Activated CD8-positive, alpha-beta T cell treated with anti-CD3 and anti-CD28 coated beads, Interleukin-2, amount 10 ng/mL, durations not matched to agents 7 days and 5 days (primary cell): ENCODE measurements at regions not wholly inside any gene's neighbourhood (a gene's known extent, or its start where the extent isn't known, plus 50 kb on each side); places are given as distances from the start of the nearest gene placed in this dataset.
"Not testable (repeated sequence)": the region's sequence is repeated elsewhere in the genome, so short reads cannot be mapped to it uniquely, and the experiment has no call there.

Experiments
- ATAC-seq: fragments of 150-1000 bp; cut with Tn5 transposase; one replicate; pipeline ENCODE4 v1.10.0; 2021; ENCODE audit warnings: moderate library complexity
- CTCF ChIA-PET: fragments of 350-600 bp; sonication (Branson Sonifier 250); formaldehyde crosslinking; loops from one replicate; lab custom pipeline; 2021; ENCODE audit warnings: antibody characterized with exemption; lab: Charles Lee
- POLR2A ChIA-PET: fragments of 350-600 bp; sonication (Branson Sonifier 250); formaldehyde crosslinking; loops from one replicate; lab custom pipeline; 2021; ENCODE audit warnings: antibody characterized with exemption; lab: Charles Lee
- DNase-seq: peaks from one replicate; pipeline ENCODE4 v3.0.0-alpha.2; 2020
- H3K27ac Mint-ChIP-seq: one replicate; pipeline ENCODE4 v1.8.0; 2021; ENCODE audit warnings: mild to moderate bottlenecking, mixed read lengths
- H3K27me3 Mint-ChIP-seq: one replicate; pipeline ENCODE4 v1.8.0; 2021; ENCODE audit warnings: low read depth, mixed read lengths
- H3K36me3 Mint-ChIP-seq: one replicate; pipeline ENCODE4 v1.8.0; 2021; ENCODE audit warnings: low read depth, mixed read lengths
- H3K4me1 Mint-ChIP-seq: one replicate; pipeline ENCODE4 v1.8.0; 2021; ENCODE audit warnings: low read depth, mixed read lengths
- H3K4me3 Mint-ChIP-seq: one replicate; pipeline ENCODE4 v1.8.0; 2021; ENCODE audit warnings: mild to moderate bottlenecking, mixed read lengths
- H3K9me3 Mint-ChIP-seq: one replicate; pipeline ENCODE4 v1.8.0; 2022; ENCODE audit warnings: mixed read lengths; ENCODE audit not compliant: insufficient read depth

DNA sequence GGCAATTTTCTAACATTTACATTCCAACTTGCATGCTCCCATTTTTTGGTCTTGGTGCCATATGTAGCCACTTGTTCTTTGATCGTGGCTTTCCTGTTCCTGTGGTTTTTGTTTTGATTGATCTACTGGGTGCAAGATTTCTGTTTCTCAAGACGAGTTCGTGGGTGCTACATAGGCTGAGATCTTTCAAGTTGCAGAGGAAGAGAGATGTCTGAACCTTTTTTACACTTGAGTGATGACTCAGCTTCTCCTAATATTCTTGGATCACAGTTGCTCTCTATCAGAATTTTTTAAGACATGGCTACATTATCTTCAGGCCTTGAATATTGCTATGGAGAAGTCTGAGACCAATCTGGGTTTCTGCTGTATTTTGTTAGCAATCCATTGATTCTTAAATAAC is 85.1 kb downstream of the SRGAP2 start:
- DNase-seq, H3K36me3 Mint-ChIP-seq, H3K27me3 Mint-ChIP-seq, H3K4me3 Mint-ChIP-seq, H3K9me3 Mint-ChIP-seq, H3K27ac Mint-ChIP-seq, CTCF ChIA-PET, POLR2A ChIA-PET: not testable (repeated sequence)
- ATAC-seq, result peak; percentile 92
- peaks cover 15% of the 10 kb centered on the region for H3K4me1 Mint-ChIP-seq

DNA sequence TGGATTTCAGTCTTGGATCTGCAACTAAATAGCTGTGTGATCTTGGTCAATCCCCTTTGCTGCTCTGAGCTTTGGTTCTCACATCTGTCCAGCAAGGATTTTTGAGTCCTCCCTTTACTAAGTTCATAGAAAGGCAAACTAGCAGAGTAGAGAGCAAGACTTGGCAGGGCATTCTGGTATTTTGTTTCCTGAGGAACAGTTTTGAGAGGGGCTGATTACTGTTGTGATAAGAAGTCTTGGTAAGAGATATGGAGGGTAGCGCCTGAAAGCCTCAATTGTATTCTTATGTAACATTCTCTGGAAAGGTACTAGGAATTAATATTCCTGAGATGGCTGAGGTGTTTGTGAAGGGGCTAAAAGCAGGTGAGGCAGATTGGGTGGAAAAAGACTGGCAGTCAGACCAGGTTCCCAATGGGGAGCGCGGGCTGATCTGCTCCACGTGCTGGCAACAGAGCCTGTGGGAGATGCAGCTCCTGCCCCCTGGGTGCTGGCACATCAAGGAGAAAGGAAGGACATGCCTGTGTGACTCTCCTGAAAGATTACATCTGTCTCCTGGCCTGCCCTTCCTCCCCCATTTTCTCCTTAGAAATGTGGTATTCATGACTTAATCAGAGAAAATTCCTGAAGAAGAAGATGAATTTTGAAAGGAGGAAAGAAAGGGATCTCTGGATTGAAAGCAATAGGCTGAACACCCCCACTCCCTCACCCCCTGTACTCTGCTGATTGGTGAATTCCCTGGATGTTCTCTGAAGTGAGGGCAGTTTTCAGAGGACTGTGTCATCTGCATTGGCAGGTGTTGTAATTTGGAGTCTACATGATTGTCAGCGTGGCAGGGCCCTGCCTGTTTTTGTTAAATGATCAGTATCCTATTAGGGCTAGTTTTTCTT is 94.0 kb downstream of the SRGAP2 start:
- H3K4me1 Mint-ChIP-seq, H3K27me3 Mint-ChIP-seq, H3K36me3 Mint-ChIP-seq, POLR2A ChIA-PET, H3K9me3 Mint-ChIP-seq, H3K27ac Mint-ChIP-seq, CTCF ChIA-PET, H3K4me3 Mint-ChIP-seq, ATAC-seq, DNase-seq: not testable (repeated sequence)

DNA sequence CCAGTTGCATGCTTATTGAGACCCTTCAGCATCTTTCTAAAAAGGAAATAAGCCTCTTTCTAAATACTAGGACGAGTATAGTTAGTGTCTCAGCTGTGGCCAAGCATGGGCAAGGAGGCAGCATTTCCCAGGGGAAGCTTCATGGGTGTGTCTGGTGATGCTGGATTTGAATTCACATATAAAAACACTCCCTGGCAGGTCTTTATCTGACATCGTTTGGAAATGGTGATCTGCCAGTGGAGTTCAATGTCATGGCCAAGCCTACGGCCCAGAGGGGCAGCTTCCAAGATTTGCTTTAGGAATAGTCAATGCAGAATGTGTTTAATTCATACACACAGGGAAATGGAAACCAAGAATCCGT is 94.7 kb downstream of the SRGAP2 start:
- CTCF ChIA-PET, H3K27me3 Mint-ChIP-seq, H3K4me1 Mint-ChIP-seq, H3K27ac Mint-ChIP-seq, H3K36me3 Mint-ChIP-seq, ATAC-seq, H3K9me3 Mint-ChIP-seq, DNase-seq, POLR2A ChIA-PET, H3K4me3 Mint-ChIP-seq: not testable (repeated sequence)

DNA sequence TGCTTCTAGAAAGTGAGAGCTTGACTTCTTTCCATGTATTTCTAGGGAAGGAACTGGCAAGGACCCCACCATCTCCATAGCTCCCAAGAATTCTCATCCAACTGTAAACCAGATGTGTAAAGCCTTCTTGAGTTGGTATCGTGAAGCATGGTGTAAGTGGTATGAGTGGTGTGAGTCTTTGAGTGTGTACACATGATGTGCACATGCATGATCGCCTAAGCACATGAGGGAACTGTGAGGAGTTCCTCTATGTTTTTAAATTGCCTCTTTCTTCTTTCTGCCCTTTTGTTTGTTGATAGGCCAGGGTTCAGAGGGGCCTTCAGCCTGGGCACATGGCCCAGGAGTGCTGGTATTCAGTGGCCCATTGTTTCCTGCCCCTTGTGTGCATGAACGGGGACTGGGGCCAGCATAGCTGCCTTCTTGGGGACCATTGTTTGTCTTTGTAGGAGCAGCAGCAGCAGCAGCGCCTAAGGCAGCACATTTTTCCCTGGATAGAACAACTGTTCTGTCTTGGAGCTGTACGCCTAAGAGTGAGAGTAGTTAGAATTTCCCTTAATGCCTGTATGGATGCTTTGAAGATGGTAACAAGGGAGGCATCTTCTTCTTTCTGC is 95.9 kb downstream of the SRGAP2 start:
- DNase-seq, result not testable (repeated sequence)

DNA sequence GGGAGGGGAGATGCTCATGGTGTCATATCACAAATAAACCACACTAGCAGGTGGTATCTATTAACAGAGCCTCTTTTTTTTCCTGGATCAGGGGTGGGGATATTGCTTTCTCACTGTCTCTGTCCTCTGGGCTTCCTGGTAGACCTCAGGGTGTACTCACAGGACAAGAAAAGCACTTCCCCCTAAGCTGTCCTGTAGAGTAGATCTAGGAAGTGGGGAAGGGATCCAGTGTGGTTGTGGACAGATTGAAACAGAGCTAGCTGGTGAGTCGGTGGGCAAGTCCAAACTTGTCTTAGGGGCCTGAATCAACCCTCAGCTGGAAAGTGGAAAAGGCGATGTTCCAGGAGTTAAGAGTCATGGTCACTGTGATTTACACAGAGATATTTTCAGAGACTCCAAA is 96.6 kb downstream of the SRGAP2 start:
- DNase-seq, H3K9me3 Mint-ChIP-seq, ATAC-seq, H3K36me3 Mint-ChIP-seq, CTCF ChIA-PET, H3K27ac Mint-ChIP-seq, POLR2A ChIA-PET, H3K4me1 Mint-ChIP-seq, H3K27me3 Mint-ChIP-seq, H3K4me3 Mint-ChIP-seq: not testable (repeated sequence)

More for the DNA sequence above, 95.9 kb downstream of the SRGAP2 start:
- H3K4me3 Mint-ChIP-seq, POLR2A ChIA-PET, H3K9me3 Mint-ChIP-seq, CTCF ChIA-PET, H3K36me3 Mint-ChIP-seq, ATAC-seq, H3K4me1 Mint-ChIP-seq, H3K27me3 Mint-ChIP-seq, H3K27ac Mint-ChIP-seq: not testable (repeated sequence)

DNA sequence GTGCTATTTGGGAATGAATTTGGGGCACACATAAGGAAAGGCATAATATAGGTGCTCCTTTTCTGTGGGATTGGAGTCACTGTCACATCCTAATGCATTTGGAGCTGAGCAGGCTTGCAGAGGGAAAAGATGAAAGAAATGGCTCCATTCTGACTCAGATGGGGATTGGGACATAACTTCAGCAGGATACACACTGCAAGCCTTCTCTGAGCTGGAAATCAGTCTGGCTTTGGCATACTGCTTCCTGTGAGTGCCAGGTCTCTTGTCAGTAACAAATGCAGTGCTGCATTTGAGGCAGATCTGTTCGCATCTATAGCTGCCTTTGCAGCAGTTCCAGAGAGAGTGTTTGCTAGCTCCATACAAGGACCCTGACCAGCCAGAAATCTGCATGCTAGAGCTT is 98.7 kb downstream of the SRGAP2 start:
- H3K27ac Mint-ChIP-seq, H3K9me3 Mint-ChIP-seq, ATAC-seq, H3K27me3 Mint-ChIP-seq, POLR2A ChIA-PET, H3K4me3 Mint-ChIP-seq, H3K4me1 Mint-ChIP-seq, CTCF ChIA-PET, DNase-seq: not testable (repeated sequence)
- peaks cover 15% of the 10 kb centered on the region for H3K36me3 Mint-ChIP-seq

DNA sequence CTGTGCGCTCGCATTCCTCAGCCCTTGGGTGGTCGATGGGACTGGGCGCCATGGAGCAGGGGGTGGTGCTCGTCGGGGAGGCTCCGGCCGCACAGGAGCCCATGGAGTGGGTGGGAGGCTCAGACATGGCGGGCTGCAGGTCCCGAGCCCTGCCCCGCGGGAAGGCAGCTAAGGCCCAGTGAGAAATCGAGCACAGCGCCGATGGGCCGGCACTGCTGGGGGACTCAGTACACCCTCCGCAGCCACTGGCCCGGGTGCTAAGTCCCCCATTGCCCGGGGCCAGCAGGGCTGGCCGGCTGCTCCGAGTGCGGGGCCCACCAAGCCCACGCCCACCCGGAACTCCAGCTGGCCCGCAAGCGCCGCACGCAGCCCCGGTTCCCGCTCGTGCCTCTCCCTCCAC is 104.1 kb downstream of the SRGAP2 start:
- CTCF ChIA-PET, POLR2A ChIA-PET: not testable (repeated sequence)

DNA sequence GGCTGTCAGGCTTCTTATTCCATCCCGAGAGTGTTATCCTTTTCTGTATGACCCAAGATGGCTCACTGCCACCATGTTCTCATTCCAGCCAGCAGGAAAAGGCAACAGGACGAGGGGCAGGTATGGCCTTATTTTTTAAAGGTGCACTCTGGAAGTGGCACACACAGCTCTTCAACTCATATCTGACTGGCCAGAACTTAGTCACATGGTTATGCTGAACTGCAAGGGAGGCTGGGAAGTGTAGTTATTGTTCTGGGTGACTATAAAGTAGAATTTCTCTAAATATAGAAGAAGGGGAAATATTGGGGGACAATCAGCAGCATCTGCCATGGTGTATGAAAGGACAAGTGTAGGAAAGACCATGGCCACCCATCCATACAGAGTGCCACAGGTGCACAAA is 107.6 kb downstream of the SRGAP2 start:
- H3K27me3 Mint-ChIP-seq, H3K27ac Mint-ChIP-seq, ATAC-seq, H3K36me3 Mint-ChIP-seq, POLR2A ChIA-PET, H3K4me1 Mint-ChIP-seq, CTCF ChIA-PET, H3K4me3 Mint-ChIP-seq, H3K9me3 Mint-ChIP-seq, DNase-seq: not testable (repeated sequence)

More for the DNA sequence above, 104.1 kb downstream of the SRGAP2 start:
- not testable (repeated sequence) for H3K4me1 Mint-ChIP-seq, H3K9me3 Mint-ChIP-seq, H3K27me3 Mint-ChIP-seq, DNase-seq, H3K27ac Mint-ChIP-seq, ATAC-seq, H3K4me3 Mint-ChIP-seq
- H3K36me3 Mint-ChIP-seq, result peaks cover 15% of the 10 kb centered on the region

DNA sequence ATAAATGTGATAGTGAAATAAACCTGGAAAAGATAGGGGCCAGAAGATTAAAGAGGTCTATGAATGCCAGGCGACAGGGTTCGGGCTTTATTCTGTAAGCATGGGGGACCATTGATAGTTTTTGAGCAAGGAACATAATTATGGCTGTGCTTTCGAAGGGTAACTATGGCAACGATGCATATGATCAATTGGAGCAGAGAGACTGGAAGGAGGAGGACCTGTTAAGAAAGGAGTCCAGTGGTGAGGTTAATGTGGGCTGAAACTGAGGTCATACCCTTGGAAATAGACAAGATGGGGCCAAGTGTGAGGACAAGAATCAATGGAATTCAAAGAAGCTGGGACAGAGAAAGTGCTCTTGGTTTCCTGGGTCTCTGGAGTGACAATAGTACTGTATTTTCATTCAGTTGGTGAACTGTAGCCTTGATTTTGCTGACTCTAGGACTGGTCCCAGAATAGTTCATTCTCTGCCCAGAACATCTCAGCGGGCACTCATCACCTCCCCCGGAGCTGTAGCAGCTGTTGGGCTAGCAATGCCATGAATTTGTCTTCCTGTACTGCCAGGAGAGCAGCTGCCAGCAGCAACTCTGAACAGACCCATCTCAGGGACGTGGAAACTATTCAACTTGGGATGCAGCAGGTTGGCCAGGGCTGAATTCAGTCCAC is 108.4 kb downstream of the SRGAP2 start:
- H3K9me3 Mint-ChIP-seq, H3K27ac Mint-ChIP-seq, H3K4me1 Mint-ChIP-seq, ATAC-seq, H3K36me3 Mint-ChIP-seq, POLR2A ChIA-PET, H3K27me3 Mint-ChIP-seq, DNase-seq, H3K4me3 Mint-ChIP-seq, CTCF ChIA-PET: not testable (repeated sequence)

DNA sequence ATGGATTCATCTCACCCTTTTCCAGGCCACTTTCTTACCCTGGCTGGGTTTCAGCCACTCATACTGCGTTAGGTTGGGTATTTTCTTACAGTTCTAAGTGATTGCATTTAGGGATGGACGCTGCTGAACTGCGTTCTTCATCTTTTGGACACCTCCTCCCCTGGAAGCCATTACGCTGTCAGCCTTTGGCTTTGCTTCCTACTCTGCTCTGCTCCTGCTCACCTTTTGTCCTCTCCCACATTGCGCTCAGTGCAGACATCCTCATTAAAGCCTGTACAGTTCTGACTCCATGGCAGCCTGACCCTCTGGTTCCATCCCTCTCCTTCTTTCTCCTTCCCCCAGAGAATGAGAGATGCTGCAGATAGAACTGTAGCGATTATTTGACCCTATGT is 108.9 kb downstream of the SRGAP2 start:
- ATAC-seq, CTCF ChIA-PET, H3K27ac Mint-ChIP-seq, H3K36me3 Mint-ChIP-seq, H3K9me3 Mint-ChIP-seq, H3K27me3 Mint-ChIP-seq, H3K4me3 Mint-ChIP-seq, H3K4me1 Mint-ChIP-seq, DNase-seq, POLR2A ChIA-PET: not testable (repeated sequence)

DNA sequence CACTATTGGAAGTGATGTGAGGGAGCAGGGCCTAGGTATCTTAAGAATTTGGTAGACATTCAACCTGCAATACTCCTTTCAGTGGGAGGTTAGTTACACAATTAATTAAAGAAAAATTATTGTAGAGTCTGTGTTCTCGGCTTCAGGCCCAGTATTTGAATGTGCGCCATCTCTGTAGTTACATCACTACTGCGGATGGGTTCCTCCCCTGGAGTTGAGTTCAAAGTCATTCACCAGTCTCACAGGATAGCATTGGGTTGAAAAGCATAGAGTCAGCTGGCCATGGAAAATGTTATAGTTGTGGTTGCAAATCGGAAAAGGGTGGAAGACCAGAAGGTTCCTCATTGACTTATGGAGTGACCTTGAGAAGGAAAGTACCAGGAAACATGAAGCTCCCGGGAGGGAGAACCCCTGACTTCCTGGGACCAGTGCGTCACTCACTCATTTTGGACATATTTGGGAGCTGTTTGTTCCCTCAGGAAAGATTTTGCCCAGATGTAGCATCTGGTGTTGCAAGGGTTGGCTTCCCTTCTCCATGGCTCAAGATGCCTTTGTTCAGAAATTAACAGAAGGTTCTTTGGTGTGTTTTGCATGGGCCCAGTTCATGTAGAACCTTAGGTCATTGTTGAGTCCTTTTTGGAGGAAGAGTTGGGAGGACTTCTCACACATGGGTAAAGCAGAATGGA is 111.8 kb downstream of the SRGAP2 start:
- POLR2A ChIA-PET, H3K27ac Mint-ChIP-seq: not testable (repeated sequence)

DNA sequence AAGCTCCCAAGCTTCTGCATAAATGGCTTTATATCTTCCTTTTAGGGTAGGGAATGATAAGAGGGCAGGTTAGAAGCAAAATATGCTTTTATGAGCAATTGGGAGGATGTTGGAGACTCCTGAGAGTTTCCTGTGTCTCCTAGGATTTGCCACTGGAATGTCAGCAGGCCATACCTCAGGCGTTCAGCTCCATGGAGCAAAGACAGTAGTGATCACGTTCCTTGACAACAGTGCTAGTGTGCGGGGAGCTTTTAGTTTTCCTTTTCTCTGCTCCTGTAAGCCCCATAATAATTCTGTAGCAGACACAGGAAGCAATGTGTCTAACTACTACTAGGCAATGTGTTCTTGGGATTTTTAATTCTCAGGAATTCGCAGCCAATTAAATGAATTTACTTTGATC is 113.6 kb downstream of the SRGAP2 start:
- H3K4me1 Mint-ChIP-seq, POLR2A ChIA-PET, H3K36me3 Mint-ChIP-seq, H3K27ac Mint-ChIP-seq, H3K9me3 Mint-ChIP-seq, H3K27me3 Mint-ChIP-seq, H3K4me3 Mint-ChIP-seq, ATAC-seq, CTCF ChIA-PET, DNase-seq: not testable (repeated sequence)

More for the DNA sequence above, 111.8 kb downstream of the SRGAP2 start:
- CTCF ChIA-PET, H3K9me3 Mint-ChIP-seq, H3K36me3 Mint-ChIP-seq, H3K4me3 Mint-ChIP-seq, H3K4me1 Mint-ChIP-seq, H3K27me3 Mint-ChIP-seq, ATAC-seq, DNase-seq: not testable (repeated sequence)
